RWPE1 (cell line): ENCODE measurements at regions not wholly inside any gene's neighbourhood (a gene's known extent, or its start where the extent isn't known, plus 50 kb on each side); places are given as distances from the start of the nearest gene placed in this dataset.

Experiments
- CTCF ChIA-PET: fragments of 350-600 bp; sonication (Branson Sonifier 250); formaldehyde crosslinking; extraction: SDS; loops from one replicate; lab custom pipeline; 2021; lab: Yijun Ruan, JAX
- POLR2A ChIA-PET: fragments of 400-600 bp; formaldehyde crosslinking; extraction: SDS; loops from one replicate; lab custom pipeline; 2020; ENCODE audit warnings: antibody characterized with exemption; ENCODE audit not compliant: low non-redundant PET; lab: Yijun Ruan, JAX
- DNase-seq: peaks from one replicate; pipeline ENCODE4 v3.0.0; 2012; ENCODE audit warnings: low spot score
- H3K27ac ChIP-seq: fragments of 450-650 bp; 2 replicates; pipeline ENCODE4 v1.5.1; 2017
- CTCF ChIP-seq: fragments of 450-650 bp; conservative IDR thresholded peaks from 2 replicates; pipeline ENCODE4 v1.5.1; 2017; ENCODE audit warnings: low read depth, mild to moderate bottlenecking

- ChIA-PET CTCF (interaction anchor here (0.6 kb wide), 1 partner anchor 1297 kb away, joined by 6 read pairs; no protein-coding TSS in a partner anchor), POLR2A (no interaction called here)
- DNase-seq = no peak
- no peak for TF ChIP-seq CTCF
- no peak overlapping the region for H3K27ac ChIP-seq
Measured at GRCh38 chr10:130369645-130370381, 233.6 kb downstream of the GLRX3 start.

GRCh38 chr10:130370721-130371120 is 234.5 kb downstream of the GLRX3 start:
- no peak for DNase-seq
- CTCF ChIA-PET = no interaction called here
- no peak overlapping the region for H3K27ac ChIP-seq
- POLR2A ChIA-PET = no interaction called here
- TF ChIP-seq CTCF = no peak

DNA sequence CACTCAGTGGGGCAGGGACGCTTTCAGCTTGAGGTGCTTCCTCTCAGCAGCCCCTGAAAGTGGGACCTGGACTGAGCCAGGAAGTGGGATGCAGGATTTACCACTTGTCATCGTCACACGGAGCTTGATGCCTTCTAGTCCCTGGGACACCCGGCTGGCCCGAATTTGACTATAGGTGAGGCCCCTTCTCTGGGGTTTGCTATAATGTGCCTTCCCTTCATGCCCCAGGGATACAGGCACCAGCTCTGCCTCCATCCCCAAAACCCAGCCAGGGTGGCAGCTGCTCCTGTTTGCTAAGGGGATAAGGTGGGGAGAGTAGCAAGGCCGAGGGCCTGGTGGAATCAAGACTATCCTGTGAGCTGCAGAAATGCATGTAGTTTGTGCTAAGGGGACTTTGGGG is 235.0 kb downstream of the GLRX3 start:
- ChIA-PET POLR2A (no interaction called here), CTCF (no interaction called here)
- no peak for DNase-seq
- TF ChIP-seq CTCF = no peak
- H3K27ac ChIP-seq = no peak overlapping the region

DNA sequence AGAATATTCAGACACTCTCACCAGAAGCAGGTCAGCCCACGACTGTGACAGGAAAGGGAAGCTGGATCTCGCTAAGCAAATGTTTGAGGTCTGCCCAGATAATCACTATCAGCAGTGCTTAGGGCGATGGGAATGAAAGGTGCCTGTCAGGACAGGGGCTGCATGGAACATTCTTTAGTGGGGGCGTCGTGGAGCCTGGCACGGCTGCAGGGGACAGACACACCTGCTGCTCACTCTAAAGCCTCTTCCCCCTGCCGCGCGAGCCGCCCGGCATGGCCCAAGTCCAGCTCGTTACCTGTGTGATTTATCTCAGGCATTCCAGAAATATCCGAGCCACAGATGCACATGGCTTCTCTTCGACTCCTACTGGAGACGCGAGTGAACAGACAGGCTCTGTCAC is 235.5 kb downstream of the GLRX3 start:
- ChIA-PET CTCF (no interaction called here), POLR2A (no interaction called here)
- no peak for DNase-seq
- H3K27ac ChIP-seq = no peak overlapping the region
- no peak for TF ChIP-seq CTCF

DNA sequence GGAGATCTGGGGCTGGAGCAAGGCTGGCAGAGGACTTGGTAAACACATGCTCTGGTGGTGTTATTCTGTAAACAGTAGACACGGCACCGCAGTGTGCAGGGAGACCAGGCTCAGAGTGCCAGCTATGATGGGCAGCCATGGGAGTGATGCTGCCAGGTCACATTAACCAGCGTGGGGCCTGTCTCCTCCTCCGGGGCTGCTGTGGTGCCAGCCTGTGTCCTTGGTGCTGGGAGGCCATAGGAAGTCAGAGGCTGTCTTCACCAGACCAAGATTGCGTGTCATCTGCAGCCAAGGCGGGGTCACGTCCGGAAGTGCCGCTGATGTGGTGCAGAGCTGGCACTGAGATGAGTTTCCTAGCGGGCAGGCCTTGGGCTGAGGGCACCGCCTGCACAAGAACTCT is 236.0 kb downstream of the GLRX3 start:
- no peak for DNase-seq
- no peak for TF ChIP-seq CTCF
- H3K27ac ChIP-seq = no peak overlapping the region
- ChIA-PET CTCF (no interaction called here), POLR2A (no interaction called here)

DNA sequence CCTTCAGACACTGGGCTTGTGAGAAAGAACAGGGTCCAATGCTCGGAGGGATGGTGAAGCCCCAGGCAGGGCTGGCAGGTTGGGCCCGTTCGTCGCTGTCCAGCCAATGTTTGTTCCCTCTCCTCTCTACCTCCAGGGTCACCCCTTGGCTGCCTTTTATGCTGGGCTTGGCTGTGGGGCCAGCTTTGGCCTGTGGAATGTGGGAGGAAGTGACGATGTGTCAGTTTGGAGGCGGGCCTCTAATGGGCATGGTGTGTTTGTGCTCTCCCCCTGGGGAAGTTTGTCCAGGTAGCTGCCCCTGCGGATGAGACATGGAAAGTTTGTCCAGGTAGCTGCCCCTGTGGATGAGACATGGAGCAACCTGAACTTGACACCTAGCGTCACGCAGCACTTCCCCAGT is 236.7 kb downstream of the GLRX3 start:
- DNase-seq = no peak
- no peak overlapping the region for H3K27ac ChIP-seq
- ChIA-PET POLR2A (no interaction called here), CTCF (no interaction called here)
- no peak for TF ChIP-seq CTCF
